Muscle layer of duodenum (tissue), 2 donors: ENCODE measurements at regions not wholly inside any gene's neighbourhood (a gene's known extent, or its start where the extent isn't known, plus 50 kb on each side); places are given as distances from the start of the nearest gene placed in this dataset.

Experiments used
- H3K27ac ChIP-seq: one replicate; pipeline ENCODE4 v1.7.0; 2013; ENCODE audit warnings: mild to moderate bottlenecking, low read length
- H3K27me3 ChIP-seq: one replicate; pipeline ENCODE4 v1.7.0; 2013; ENCODE audit warnings: low read depth, mild to moderate bottlenecking, control low read depth, low read length
- H3K36me3 ChIP-seq, 2 donors: one replicate each; pipeline ENCODE4 v1.7.0; 2013; ENCODE audit warnings: low read length in 2 of 2, control low read depth in 1 of 2, mild to moderate bottlenecking in 1 of 2; ENCODE audit not compliant: insufficient read depth in 2 of 2, control insufficient read depth in 1 of 2
- H3K4me1 ChIP-seq, 2 donors: one replicate each; pipeline ENCODE4 v1.7.0; 2013; ENCODE audit warnings: low read length in 2 of 2, mild to moderate bottlenecking in 2 of 2, control low read depth in 1 of 2, moderate library complexity in 1 of 2; ENCODE audit not compliant: insufficient read depth in 2 of 2, control insufficient read depth in 1 of 2
- H3K4me3 ChIP-seq, 2 donors: one replicate each; pipeline ENCODE4 v1.7.0; 2013; ENCODE audit warnings: low read length in 2 of 2, low read depth in 1 of 2, mild to moderate bottlenecking in 1 of 2
- H3K9me3 ChIP-seq, 2 donors: one replicate each; pipeline ENCODE4 v1.7.0; 2013; ENCODE audit warnings: low read length in 2 of 2, control low read depth in 1 of 2, mild to moderate bottlenecking in 1 of 2; ENCODE audit not compliant: control insufficient read depth in 1 of 2
- donor health status: healthy.

- Histone ChIP-seq H3K4me3 (no peak overlapping the region), H3K36me3 (no peaks in the 10 kb centered on the region), H3K4me1 (no peaks in the 10 kb centered on the region)
Measured at GRCh38 chr1:14332158-14332557, 266.3 kb upstream of the KAZN start.

GRCh38 chr1:14334336-14335176, 263.9 kb upstream of the KAZN start:
- Histone ChIP-seq H3K27ac (no peak overlapping the region), H3K4me3 (no peak overlapping the region), H3K27me3 (no peaks in the 10 kb centered on the region), H3K4me1 (no peaks in the 10 kb centered on the region), H3K36me3 (no peaks in the 10 kb centered on the region), H3K9me3 (peaks cover 4% of the 10 kb centered on the region in 2 donors)

More at GRCh38 chr1:14332158-14332557, 266.3 kb upstream of the KAZN start:
- no peaks in the 10 kb centered on the region for H3K27me3 ChIP-seq
- H3K9me3 ChIP-seq: peaks cover 4% of the 10 kb centered on the region in 2 donors
- no peak overlapping the region for H3K27ac ChIP-seq

- H3K4me1 ChIP-seq: no peaks in the 10 kb centered on the region
- H3K27me3 ChIP-seq: no peaks in the 10 kb centered on the region
- no peaks in the 10 kb centered on the region for H3K9me3 ChIP-seq
- no peak overlapping the region for H3K27ac ChIP-seq
- no peaks in the 10 kb centered on the region for H3K36me3 ChIP-seq
- H3K4me3 ChIP-seq: no peak overlapping the region
Measured at GRCh38 chr1:14338509-14338908, 260.0 kb upstream of the KAZN start.

GRCh38 chr1:14339288-14339687, 259.2 kb upstream of the KAZN start:
- no peak overlapping the region for H3K4me3 ChIP-seq
- no peaks in the 10 kb centered on the region for H3K27me3 ChIP-seq
- no peak overlapping the region for H3K27ac ChIP-seq
- no peaks in the 10 kb centered on the region for H3K36me3 ChIP-seq
- no peaks in the 10 kb centered on the region for H3K9me3 ChIP-seq
- H3K4me1 ChIP-seq: no peaks in the 10 kb centered on the region

- Histone ChIP-seq H3K4me1 (no peaks in the 10 kb centered on the region), H3K9me3 (no peaks in the 10 kb centered on the region), H3K27ac (no peak overlapping the region), H3K4me3 (no peak overlapping the region), H3K27me3 (no peaks in the 10 kb centered on the region), H3K36me3 (no peaks in the 10 kb centered on the region)
Measured at GRCh38 chr1:14340002-14340785, 258.3 kb upstream of the KAZN start.

- Histone ChIP-seq H3K4me3 (no peak overlapping the region), H3K27me3 (no peaks in the 10 kb centered on the region), H3K9me3 (no peaks in the 10 kb centered on the region), H3K27ac (no peak overlapping the region), H3K36me3 (no peaks in the 10 kb centered on the region), H3K4me1 (no peaks in the 10 kb centered on the region)
Measured at GRCh38 chr1:14341147-14341546, 257.3 kb upstream of the KAZN start.

GRCh38 chr1:14345946-14346550, 252.4 kb upstream of the KAZN start:
- no peaks in the 10 kb centered on the region for H3K9me3 ChIP-seq
- no peaks in the 10 kb centered on the region for H3K4me1 ChIP-seq
- H3K27me3 ChIP-seq: no peaks in the 10 kb centered on the region
- no peaks in the 10 kb centered on the region for H3K36me3 ChIP-seq
- no peak overlapping the region for H3K27ac ChIP-seq
- H3K4me3 ChIP-seq: no peak overlapping the region

- H3K9me3 ChIP-seq: no peaks in the 10 kb centered on the region
Measured at GRCh38 chr1:14347186-14347585, 251.3 kb upstream of the KAZN start.

GRCh38 chr1:14347776-14348175, 250.7 kb upstream of the KAZN start:
- H3K4me1 ChIP-seq: no peaks in the 10 kb centered on the region
- H3K4me3 ChIP-seq: no peak overlapping the region

More at GRCh38 chr1:14347186-14347585, 251.3 kb upstream of the KAZN start:
- H3K4me3 ChIP-seq: no peak overlapping the region
- H3K27ac ChIP-seq: no peak overlapping the region
- no peaks in the 10 kb centered on the region for H3K4me1 ChIP-seq
- no peaks in the 10 kb centered on the region for H3K27me3 ChIP-seq
- H3K36me3 ChIP-seq: no peaks in the 10 kb centered on the region

GRCh38 chr1:14350197-14350596, 248.3 kb upstream of the KAZN start:
- no peak overlapping the region for H3K4me3 ChIP-seq
- no peaks in the 10 kb centered on the region for H3K36me3 ChIP-seq
- H3K27me3 ChIP-seq: no peaks in the 10 kb centered on the region
- H3K9me3 ChIP-seq: no peaks in the 10 kb centered on the region
- H3K4me1 ChIP-seq: no peaks in the 10 kb centered on the region
- no peak overlapping the region for H3K27ac ChIP-seq

More at GRCh38 chr1:14347776-14348175, 250.7 kb upstream of the KAZN start:
- Histone ChIP-seq H3K36me3 (no peaks in the 10 kb centered on the region), H3K27ac (no peak overlapping the region), H3K9me3 (no peaks in the 10 kb centered on the region), H3K27me3 (no peaks in the 10 kb centered on the region)

GRCh38 chr1:14352897-14353296, 245.6 kb upstream of the KAZN start:
- Histone ChIP-seq H3K4me1 (no peaks in the 10 kb centered on the region), H3K27me3 (no peaks in the 10 kb centered on the region), H3K27ac (no peak overlapping the region), H3K4me3 (no peak overlapping the region), H3K9me3 (no peaks in the 10 kb centered on the region), H3K36me3 (no peaks in the 10 kb centered on the region)
